ENCODE measurements at regions not wholly inside any gene's neighbourhood (a gene's known extent, or its start where the extent isn't known, plus 50 kb on each side); places are given as distances from the start of the nearest gene placed in this dataset.

GRCh38 chr5:68116408-68116807 is 99.1 kb upstream of the PIK3R1 start:
- TF ChIP-seq CTCF (conservative IDR thresholded peaks at IDR 0.05) (no peak), EZH2 (IDR thresholded peaks at IDR 0.05; ENCODE audit: low read depth) (no peak)
